NOMO-1 treated with dmso at 0.1 percent for 144 hours (cell line): ENCODE measurements at regions not wholly inside any gene's neighbourhood (a gene's known extent, or its start where the extent isn't known, plus 50 kb on each side); places are given as distances from the start of the nearest gene placed in this dataset.
"Not testable (repeated sequence)": the region's sequence is repeated elsewhere in the genome, so short reads cannot be mapped to it uniquely, and the experiment has no call there.

ENCODE experiments used
- DNase-seq: peaks from one replicate; lab custom pipeline; 2025; ENCODE audit not compliant: unreplicated experiment; lab: John Stamatoyannopoulos, UW

GRCh38 chr3:70743754-70744153 lies 431.3 kb upstream of the MDFIC2 start:
- no peak for DNase-seq

DNA sequence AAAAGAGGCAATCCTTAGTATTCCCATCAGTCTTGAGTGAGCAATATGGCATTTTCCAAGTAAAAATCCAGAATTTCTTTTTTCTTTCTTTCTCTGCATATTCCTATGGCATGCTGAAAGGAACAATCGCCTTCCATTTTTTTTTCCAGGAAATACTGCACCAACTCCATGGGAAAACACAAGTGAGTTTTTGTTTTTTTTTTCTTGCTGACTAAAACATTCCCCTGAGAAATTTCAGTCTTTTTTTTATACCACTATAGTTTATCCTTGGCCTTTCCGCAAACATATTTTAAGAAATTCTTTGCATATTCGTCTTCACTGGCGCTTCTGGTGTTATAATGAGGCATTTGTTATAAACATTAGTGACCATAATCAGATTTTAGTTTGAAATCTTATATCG lies 429.6 kb upstream of the MDFIC2 start:
- no peak for DNase-seq

GRCh38 chr3:70740872-70741271 lies 428.4 kb upstream of the MDFIC2 start:
- no peak for DNase-seq

DNA sequence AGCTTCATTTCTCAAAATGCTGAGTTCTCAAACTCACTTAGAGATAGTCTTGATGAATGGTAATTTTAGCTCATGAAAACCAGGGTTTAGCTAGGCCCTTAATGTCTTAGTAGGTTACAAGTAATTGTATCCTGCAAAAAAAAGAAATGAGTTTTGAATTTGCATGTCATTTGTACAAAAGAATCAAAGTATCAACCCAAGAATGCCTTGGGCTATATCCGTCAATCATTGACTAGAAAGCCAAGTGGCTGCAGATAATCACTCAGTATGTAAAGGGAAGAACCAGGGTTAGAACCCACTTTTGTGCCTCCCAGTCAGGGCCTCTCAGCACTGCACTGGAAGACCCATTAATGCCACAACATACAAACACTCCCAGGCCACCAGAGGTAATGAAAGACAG lies 427.6 kb upstream of the MDFIC2 start:
- DNase-seq = no peak

DNA sequence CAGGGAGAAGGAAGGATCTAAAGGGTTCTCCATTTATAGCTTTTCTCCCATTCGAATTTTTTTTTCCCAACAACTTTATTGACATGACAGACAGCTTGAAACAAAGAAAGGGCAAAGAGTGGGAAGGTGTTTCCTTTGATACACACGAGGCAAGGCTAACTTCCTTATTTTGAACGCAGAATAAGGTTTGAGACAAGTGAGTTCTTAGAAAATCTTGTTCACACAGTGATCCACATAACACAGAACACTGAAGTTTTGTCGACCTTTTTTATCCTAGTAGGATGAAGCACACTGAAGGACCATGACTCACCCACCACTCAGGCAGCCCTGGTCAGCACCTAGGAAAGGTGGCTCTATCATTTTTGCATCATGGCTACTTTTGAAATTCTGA lies 425.8 kb upstream of the MDFIC2 start:
- DNase-seq = no peak

- no peak for DNase-seq
Measured at GRCh38 chr3:70737666-70738290, 425.3 kb upstream of the MDFIC2 start.

GRCh38 chr3:70736009-70736408 lies 423.6 kb upstream of the MDFIC2 start:
- no peak for DNase-seq

- no peak for DNase-seq
Measured at GRCh38 chr3:70734756-70735155, 422.3 kb upstream of the MDFIC2 start.

- DNase-seq = no peak
Measured at GRCh38 chr3:70731046-70731445, 418.6 kb upstream of the MDFIC2 start.

GRCh38 chr3:70729845-70730244 lies 417.4 kb upstream of the MDFIC2 start:
- DNase-seq = no peak

DNA sequence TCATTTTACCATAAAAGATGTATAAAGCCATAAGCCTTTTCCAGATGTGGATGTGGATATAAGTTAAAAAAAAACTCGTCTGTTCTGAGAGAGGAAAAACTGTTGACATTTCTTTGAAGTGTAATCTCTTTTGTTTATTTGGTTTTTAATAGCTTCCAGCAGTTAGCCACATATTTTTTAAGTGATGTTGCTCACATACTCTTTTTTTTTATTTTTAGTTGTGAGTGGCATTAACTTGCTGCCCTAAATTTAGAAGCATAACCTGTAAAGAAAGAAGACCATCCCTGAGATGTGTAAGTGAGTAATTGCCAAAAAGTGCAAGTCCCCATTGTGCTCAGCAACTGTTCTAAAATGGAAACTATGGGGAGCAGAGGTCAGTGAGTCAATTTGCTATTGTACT lies 415.9 kb upstream of the MDFIC2 start:
- no peak for DNase-seq

DNA sequence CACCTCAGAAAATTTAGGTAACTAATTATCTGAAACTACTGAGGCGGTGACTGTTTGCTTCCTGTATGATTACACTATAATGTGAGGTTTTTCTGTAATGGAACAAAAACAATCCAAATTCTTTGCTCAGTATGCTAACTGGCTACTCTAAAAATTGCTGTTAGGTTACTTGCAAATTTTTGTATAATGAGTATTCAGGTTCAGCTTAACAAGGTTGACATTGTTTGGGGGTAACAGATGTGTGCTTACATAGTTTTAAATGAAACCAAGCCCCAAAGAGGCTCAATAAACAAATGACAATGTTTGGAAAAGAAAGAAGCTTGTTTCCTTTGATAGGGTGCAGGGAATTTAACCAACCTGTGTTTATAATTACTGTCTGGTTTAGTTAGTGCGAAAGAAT lies 414.5 kb upstream of the MDFIC2 start:
- DNase-seq = no peak

- DNase-seq = no peak
Measured at GRCh38 chr3:70726096-70726938, 413.9 kb upstream of the MDFIC2 start.

- no peak for DNase-seq
Measured at GRCh38 chr3:70722018-70722417, 409.6 kb upstream of the MDFIC2 start.

- no peak for DNase-seq
Measured at GRCh38 chr3:70716832-70717231, 404.4 kb upstream of the MDFIC2 start.

GRCh38 chr3:70712449-70713082 lies 400.1 kb upstream of the MDFIC2 start:
- DNase-seq = no peak

GRCh38 chr3:70703305-70704102 lies 391.1 kb upstream of the MDFIC2 start:
- no peak for DNase-seq

GRCh38 chr3:70702132-70702531 lies 389.7 kb upstream of the MDFIC2 start:
- DNase-seq = no peak

GRCh38 chr3:70684701-70685100 lies 372.3 kb upstream of the MDFIC2 start:
- DNase-seq = no peak

DNA sequence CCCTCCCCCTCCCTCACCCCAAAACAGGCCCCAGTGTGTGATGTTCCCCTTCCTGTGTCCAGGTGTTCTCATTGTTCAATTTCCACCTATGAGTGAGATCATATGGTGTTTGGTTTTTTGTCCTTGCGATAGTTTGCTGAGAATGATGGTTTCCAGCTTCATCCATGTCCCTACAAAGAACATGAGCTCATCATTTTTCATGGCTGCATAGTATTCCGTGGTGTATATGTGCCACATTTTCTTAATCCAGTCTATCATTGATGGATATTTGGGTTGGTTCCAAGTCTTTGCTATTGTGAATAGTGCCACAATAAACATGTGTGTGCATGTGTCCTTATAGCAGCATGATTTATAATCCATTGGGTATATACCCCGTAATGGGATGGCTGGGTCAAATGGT lies 363.4 kb upstream of the MDFIC2 start:
- DNase-seq = not testable (repeated sequence)

- DNase-seq = no peak
Measured at GRCh38 chr3:70658513-70659310, 346.3 kb upstream of the MDFIC2 start.
